ENCODE measurements at regions not wholly inside any gene's neighbourhood (a gene's known extent, or its start where the extent isn't known, plus 50 kb on each side); places are given as distances from the start of the nearest gene placed in this dataset.

DNA sequence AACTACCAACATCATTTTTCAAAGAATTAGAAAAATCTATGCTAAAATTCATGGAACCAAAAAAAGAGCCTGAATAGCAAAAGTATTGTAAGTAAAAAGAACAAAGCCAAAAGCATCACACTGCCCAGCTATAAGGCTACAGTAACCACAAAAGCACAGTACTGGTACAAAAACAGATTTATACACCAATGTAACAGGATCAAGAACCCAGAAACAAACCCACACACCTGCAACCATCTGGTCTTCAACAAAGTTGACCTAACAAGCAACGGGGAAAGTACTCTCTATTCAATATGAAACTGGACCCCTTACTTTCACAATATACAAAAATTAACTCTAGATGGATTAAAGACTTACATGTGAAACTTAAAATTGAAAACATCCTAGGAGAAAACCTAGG, 94.2 kb upstream of the TARS1 start:
- TF ChIP-seq EZH2phosphoT487 (IDR thresholded peaks at IDR 0.05; ENCODE audit: insufficient read depth, low read depth) (no peak), EZH2 (IDR thresholded peaks at IDR 0.05; ENCODE audit: insufficient read depth, poor library complexity, severe bottlenecking) (no peak)
